Erythroblast (primary cell): ENCODE measurements at regions not wholly inside any gene's neighbourhood (a gene's known extent, or its start where the extent isn't known, plus 50 kb on each side); places are given as distances from the start of the nearest gene placed in this dataset.

Source experiments
- GATA1 ChIP-seq: IDR thresholded peaks from 2 replicates; pipeline ENCODE4 v1.6.1; 2011; ENCODE audit warnings: low read depth, mild to moderate bottlenecking, control low read depth, low read length, moderate library complexity
- POLR2A ChIP-seq: IDR thresholded peaks from 2 replicates; pipeline ENCODE4 v1.6.1; 2011; ENCODE audit warnings: mild to moderate bottlenecking, low read length

DNA sequence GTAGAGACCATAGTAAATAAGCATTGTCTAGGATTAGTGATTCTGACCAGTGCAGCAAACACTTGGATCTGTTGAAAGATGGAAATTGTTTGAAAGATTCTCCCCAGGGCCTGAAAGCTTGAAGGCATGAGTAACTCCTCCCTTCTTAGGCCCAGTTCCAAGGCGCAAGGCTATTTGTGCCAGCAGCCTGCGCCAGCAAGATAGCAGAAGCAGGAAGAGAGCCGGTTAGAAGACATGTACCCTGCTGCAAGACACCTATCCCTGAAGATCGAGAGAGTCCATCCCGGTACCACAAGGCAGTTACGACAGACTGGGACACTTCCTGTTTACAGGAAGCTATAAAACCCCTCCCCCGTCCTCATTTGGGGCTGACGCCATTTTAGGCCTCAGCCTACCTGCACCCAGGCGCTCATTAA, 72.4 kb upstream of the JADE1 start:
- TF ChIP-seq POLR2A: no peak
- TF ChIP-seq GATA1: no peak
